ENCODE measurements at regions not wholly inside any gene's neighbourhood (a gene's known extent, or its start where the extent isn't known, plus 50 kb on each side); places are given as distances from the start of the nearest gene placed in this dataset.

GRCh38 chr2:120802158-120802557, 66.5 kb downstream of the GLI2 start:
- TF ChIP-seq BRCA1 (IDR thresholded peaks at IDR 0.05; ENCODE audit: low read depth, low read length) (no peak), STAT1 (conservative IDR thresholded peaks at IDR 0.05) (no peak), DPF2 (IDR thresholded peaks at IDR 0.05) (no peak), STAT3 (IDR thresholded peaks at IDR 0.05; ENCODE audit: low read depth, low read length) (no peak), POLR2AphosphoS5 (IDR thresholded peaks at IDR 0.05; ENCODE audit: low read length) (no peak), PBX3 (IDR thresholded peaks at IDR 0.05; ENCODE audit: insufficient replicate concordance, low read depth, low read length) (no peak), ZBTB11 (CRISPR knock-in tag; IDR thresholded peaks at IDR 0.05) (no peak), ASH2L (IDR thresholded peaks at IDR 0.05; ENCODE audit: borderline replicate concordance, low read depth) (no peak), TCF12 (IDR thresholded peaks at IDR 0.05; ENCODE audit: low read depth, low read length) (no peak), ZNF592 (IDR thresholded peaks at IDR 0.05) (no peak)
- Histone ChIP-seq H3K4me2 (ENCODE audit: control insufficient read depth, insufficient read depth) (no peak overlapping the region), H3K4me1 (ENCODE audit: control insufficient read depth, insufficient read depth, low read length) (peaks cover 3% of the 10 kb centered on the region; the same call in 1 of the 2 replicates), H3K36me3 (ENCODE audit: control insufficient read depth in 2 of 2, insufficient read depth in 2 of 2, low read length in 1 of 2) (no peaks in the 10 kb centered on the region), H3K27ac (ENCODE audit: control insufficient read depth, insufficient read depth) (no peak overlapping the region), H3K9me3 (replicated peaks; ENCODE audit: control insufficient read depth, insufficient read depth, low read length) (no peaks in the 10 kb centered on the region), H3K4me3 (no peak overlapping the region), H3K79me2 (ENCODE audit: control insufficient read depth, insufficient read depth, low read length) (no peaks in the 10 kb centered on the region), H2AFZ (ENCODE audit: control insufficient read depth, low read depth, low read length) (no peak overlapping the region), H4K20me1 (ENCODE audit: control insufficient read depth, insufficient read depth) (no peaks in the 10 kb centered on the region), H3K27me3 (replicated peaks in 1 of 2; ENCODE audit: control insufficient read depth in 2 of 2, insufficient read depth in 2 of 2, low read length in 1 of 2) (0 out of 4 replicates have a peak, but pooled peaks cover 0 to 1% of the 10 kb centered on the region in 2 experiments), H3K9ac (ENCODE audit: control insufficient read depth, insufficient read depth, low read length) (no peak overlapping the region)
- in situ Hi-C loops (cut with MboI) (no loop called here), intact Hi-C loops (cut with micrococcal nuclease; ENCODE audit: unreplicated experiment) (no loop called here)
- BruUV-seq (replicated peaks): no TSS peak
- FAIRE-seq (no peak), DNase-seq (ENCODE audit: low read depth, low spot score) (no peak), ATAC-seq (no peak)
- ChIA-PET POLR2A (no interaction called here), CTCF (no interaction called here), RAD21 (ENCODE audit: unreplicated experiment) (no interaction called here), SMC1A (ENCODE audit: uncharacterized antibody, unreplicated experiment) (no interaction called here)
- 26% methylated on average over 5 of the region's 5 CpGs for WGBS (ENCODE audit: insufficient coverage, insufficient replicate concordance, low lambda C conversion rate, missing lambda C conversion rate)
